GM12878 (cell line): ENCODE measurements at regions not wholly inside any gene's neighbourhood (a gene's known extent, or its start where the extent isn't known, plus 50 kb on each side); places are given as distances from the start of the nearest gene placed in this dataset.

Experiments
- ATAC-seq: fragments of 200-7000 bp; cut with Tn5 transposase; 3 replicates; pipeline ENCODE4 v1.9.1; 2020; ENCODE audit warnings: mild to moderate bottlenecking, moderate library complexity
- BruUV-seq: library from RNA; stranded (reverse); fragments of 400-500 nt; replicated peaks from 2 replicates; lab custom pipeline; 2021; lab: Mats Ljungman, UMichigan
- CTCF ChIA-PET: fragments of 300-600 bp; sonication (Branson Sonifier 250); formaldehyde crosslinking; extraction: SDS; loops from one replicate; lab custom pipeline; 2021; ENCODE audit warnings: inconsistent platforms; lab: Yijun Ruan, JAX
- POLR2A ChIA-PET: fragments of 350-600 bp; formaldehyde crosslinking; extraction: SDS; loops from one replicate; lab custom pipeline; 2021; ENCODE audit warnings: inconsistent platforms; lab: Charles Lee
- RAD21 ChIA-PET: fragments of 300-600 bp; sonication (Branson Sonifier 250); formaldehyde crosslinking; loops from one replicate; lab custom pipeline; 2023; ENCODE audit warnings: antibody characterized with exemption; ENCODE audit not compliant: unreplicated experiment; lab: Charles Lee
- SMC1A ChIA-PET: fragments of 300-600 bp; sonication (Branson Sonifier 250); formaldehyde crosslinking; loops from one replicate; lab custom pipeline; 2023; ENCODE audit not compliant: unreplicated experiment, uncharacterized antibody; lab: Charles Lee
- DNase-seq: peaks from one replicate; pipeline ENCODE4 v3.0.0-alpha.2; 2011; ENCODE audit warnings: low read depth, low spot score
- FAIRE-seq: peaks from 3 replicates; lab custom pipeline; 2011; peaks lifted over from hg19 to GRCh38; lab: Jason Lieb, UNC
- H2AFZ ChIP-seq: 2 replicates; pipeline ENCODE4 v1.6.0; 2011; ENCODE audit warnings: low read depth, low read length, control low read depth; ENCODE audit not compliant: control insufficient read depth
- H3K27ac ChIP-seq: 2 replicates; pipeline ENCODE4 v1.5.1; 2011; ENCODE audit warnings: control low read depth; ENCODE audit not compliant: control insufficient read depth, insufficient read depth
- H3K27me3 ChIP-seq, 2 experiments: replicated peaks in 1 of 2; 2 replicates each; pipeline versions ENCODE4 v1.6.0 to v1.6.1; 2011; ENCODE audit warnings: low read length in 1 of 2; ENCODE audit not compliant: control insufficient read depth in 2 of 2, insufficient read depth in 2 of 2
- H3K36me3 ChIP-seq, 2 experiments: 2 replicates each; pipeline ENCODE4 v1.5.1; 2011; ENCODE audit warnings: low read length in 1 of 2; ENCODE audit not compliant: control insufficient read depth in 2 of 2, insufficient read depth in 2 of 2
- H3K4me1 ChIP-seq: 2 replicates; pipeline ENCODE4 v1.6.1; 2011; ENCODE audit warnings: mild to moderate bottlenecking, low read length, moderate library complexity, mixed read lengths; ENCODE audit not compliant: control insufficient read depth, insufficient read depth
- H3K4me2 ChIP-seq: 2 replicates; pipeline ENCODE4 v1.6.0; 2011; ENCODE audit warnings: control low read depth; ENCODE audit not compliant: control insufficient read depth, insufficient read depth
- H3K4me3 ChIP-seq: fragments of 200-600 bp; sonication (generic); 2 replicates; pipeline ENCODE4 v1.5.1; 2016
- H3K79me2 ChIP-seq: 2 replicates; pipeline ENCODE4 v1.6.0; 2011; ENCODE audit warnings: low read length; ENCODE audit not compliant: control insufficient read depth, insufficient read depth
- H3K9ac ChIP-seq: 2 replicates; pipeline ENCODE4 v1.8.0; 2011; ENCODE audit warnings: low read length, control low read depth, mixed read lengths; ENCODE audit not compliant: control insufficient read depth, insufficient read depth
- H3K9me3 ChIP-seq: replicated peaks from 3 replicates; pipeline ENCODE4 v1.5.1; 2011; ENCODE audit warnings: mild to moderate bottlenecking, low read length; ENCODE audit not compliant: control insufficient read depth, insufficient read depth
- H4K20me1 ChIP-seq: 2 replicates; pipeline ENCODE4 v1.6.0; 2011; ENCODE audit not compliant: control insufficient read depth, insufficient read depth
- ASH2L ChIP-seq: fragments of 300-600, 200-600 bp; sonication (generic); IDR thresholded peaks from 2 replicates; pipeline ENCODE4 v1.6.1; 2017; ENCODE audit warnings: low read depth, mild to moderate bottlenecking, borderline replicate concordance
- CREB1 ChIP-seq: IDR thresholded peaks from 2 replicates; pipeline ENCODE4 v1.6.1; 2012; ENCODE audit warnings: low read depth, mild to moderate bottlenecking, inconsistent platforms
- EZH2 ChIP-seq: IDR thresholded peaks from 2 replicates; pipeline ENCODE4 v1.6.1; 2012; ENCODE audit warnings: low read depth, mild to moderate bottlenecking, control low read depth, inconsistent platforms, low read length, borderline replicate concordance; ENCODE audit not compliant: control insufficient read depth
- FOXM1 ChIP-seq: IDR thresholded peaks from 2 replicates; pipeline ENCODE4 v1.6.1; 2012; ENCODE audit warnings: low read depth, mild to moderate bottlenecking, inconsistent platforms, low read length, moderate library complexity
- HDAC6 ChIP-seq: fragments of 200-600 bp; sonication (generic); IDR thresholded peaks from one replicate; pipeline ENCODE4 v1.8.0; 2017; ENCODE audit warnings: antibody characterized with exemption; ENCODE audit not compliant: unreplicated experiment
- IRF4 ChIP-seq: IDR thresholded peaks from 2 replicates; pipeline ENCODE4 v1.6.1; 2011; ENCODE audit warnings: low read depth, low read length
- LARP7 ChIP-seq: fragments of 450-650 bp; IDR thresholded peaks from 2 replicates; pipeline ENCODE4 v1.6.1; 2017; ENCODE audit warnings: mild to moderate bottlenecking
- RFX5 ChIP-seq: IDR thresholded peaks from 2 replicates; pipeline ENCODE4 v1.6.1; 2011; ENCODE audit warnings: low read depth, low read length, improper control_type of control experiment
- SIX5 ChIP-seq: IDR thresholded peaks from 2 replicates; pipeline ENCODE4 v1.6.1; 2011; ENCODE audit warnings: mild to moderate bottlenecking, low read depth, low read length, moderate library complexity; ENCODE audit not compliant: severe bottlenecking
- SPI1 ChIP-seq: IDR thresholded peaks from 2 replicates; pipeline ENCODE4 v1.6.1; 2011; ENCODE audit warnings: low read depth, mild to moderate bottlenecking, low read length, moderate library complexity, borderline replicate concordance; ENCODE audit not compliant: insufficient read depth
- SREBF1 ChIP-seq: IDR thresholded peaks from 2 replicates; pipeline ENCODE4 v1.6.1; 2012; ENCODE audit warnings: mild to moderate bottlenecking, low read length
- TCF3 ChIP-seq: IDR thresholded peaks from 2 replicates; pipeline ENCODE4 v1.6.1; 2012; ENCODE audit warnings: low read depth, mild to moderate bottlenecking, low read length, borderline replicate concordance; ENCODE audit not compliant: insufficient read depth
- YBX1 ChIP-seq: fragments of 450-650 bp; IDR thresholded peaks from 2 replicates; pipeline ENCODE4 v1.6.1; 2016; ENCODE audit warnings: antibody characterized with exemption
- ZNF217 ChIP-seq: fragments of 450-650 bp; IDR thresholded peaks from 2 replicates; pipeline ENCODE4 v1.6.1; 2017; ENCODE audit warnings: antibody characterized with exemption, mild to moderate bottlenecking
- ZNF24 ChIP-seq: fragments of 450-650 bp; IDR thresholded peaks from 2 replicates; pipeline ENCODE4 v1.6.1; 2017; ENCODE audit warnings: antibody characterized with exemption, mild to moderate bottlenecking
- WGBS: methylation state at CpG from one replicate; pipeline ENCODE4 v1.1.6; 2016; ENCODE audit warnings: low lambda C conversion rate; ENCODE audit not compliant: insufficient replicate concordance, insufficient coverage; ENCODE audit errors: missing lambda C conversion rate; 5-methylcytosine and 5-hydroxymethylcytosine counted together
- in situ Hi-C: fragments of 300-500 bp; cut with MboI; formaldehyde crosslinking; loops from 9 replicates; pipeline ENCODE4 v1.14.3; 2018; ENCODE audit warnings: mixed read lengths
- intact Hi-C: fragments of 100-400 bp; cut with micrococcal nuclease; formaldehyde crosslinking; loops from one replicate; pipeline ENCODE4 v1.14.2; 2022; ENCODE audit not compliant: unreplicated experiment
- TF ChIP-seq, protein P1 (sequence below): IDR thresholded peaks from 2 replicates; pipeline ENCODE4 v1.6.1; 2011; ENCODE audit warnings: borderline replicate concordance, low read depth, mild to moderate bottlenecking, moderate library complexity, low read length; ENCODE audit not compliant: insufficient read depth, poor library complexity, severe bottlenecking
- TF ChIP-seq, protein P2 (sequence below): fragments of 150-350 bp; IDR thresholded peaks from 2 replicates; pipeline ENCODE4 v1.6.1; 2014; ENCODE audit warnings: mild to moderate bottlenecking, low read depth, low read length
- TF ChIP-seq, protein P3 (sequence below): IDR thresholded peaks from 2 replicates; pipeline ENCODE4 v1.6.1; 2011; ENCODE audit warnings: borderline replicate concordance, low read depth, mild to moderate bottlenecking, moderate library complexity, mixed read lengths, low read length; ENCODE audit not compliant: insufficient read depth; ENCODE audit errors: extremely low read length
- TF ChIP-seq, protein P4 (sequence below): fragments of 450-650 bp; IDR thresholded peaks from 2 replicates; pipeline ENCODE4 v1.6.1; 2016; ENCODE audit warnings: mild to moderate bottlenecking

DNA sequence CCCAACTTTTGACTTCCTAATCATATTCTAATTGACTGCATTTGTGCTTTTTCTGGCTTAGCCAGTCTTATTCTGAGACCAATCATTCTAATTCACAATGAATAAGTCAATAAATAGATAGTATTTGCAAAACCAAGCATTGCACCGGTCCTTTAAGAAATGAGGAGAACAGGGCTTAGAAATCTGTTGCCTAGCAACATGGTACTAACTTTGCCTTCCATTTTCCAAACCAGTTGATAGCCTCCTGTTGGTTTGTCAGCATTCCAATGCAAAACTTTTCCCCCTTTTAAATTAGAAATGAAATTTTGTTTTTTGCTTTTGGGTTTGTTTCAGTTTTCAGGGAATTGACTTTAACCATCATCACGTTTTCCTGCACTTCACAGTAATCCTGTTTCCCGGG is 603.5 kb upstream of the NRP1 start:
- H3K4me3 ChIP-seq = no peak overlapping the region
- no TSS peak for BruUV-seq
- H3K9me3 ChIP-seq = no peaks in the 10 kb centered on the region
- no peaks in the 10 kb centered on the region for H4K20me1 ChIP-seq
- H3K27me3 ChIP-seq = no peaks in the 10 kb centered on the region
- CTCF ChIA-PET = no interaction called here
- H3K27ac ChIP-seq = no peak overlapping the region
- TF ChIP-seq SREBF1 (no peak), ZNF24 (no peak), HDAC6 (no peak), SPI1 (no peak), EZH2 (no peak), ZNF217 (no peak), CREB1 (no peak), FOXM1 (no peak), SIX5 (no peak), LARP7 (no peak), RFX5 (no peak), ASH2L (no peak), YBX1 (no peak), TCF3 (no peak), IRF4 (no peak)
- TF ChIP-seq, protein P1, sequence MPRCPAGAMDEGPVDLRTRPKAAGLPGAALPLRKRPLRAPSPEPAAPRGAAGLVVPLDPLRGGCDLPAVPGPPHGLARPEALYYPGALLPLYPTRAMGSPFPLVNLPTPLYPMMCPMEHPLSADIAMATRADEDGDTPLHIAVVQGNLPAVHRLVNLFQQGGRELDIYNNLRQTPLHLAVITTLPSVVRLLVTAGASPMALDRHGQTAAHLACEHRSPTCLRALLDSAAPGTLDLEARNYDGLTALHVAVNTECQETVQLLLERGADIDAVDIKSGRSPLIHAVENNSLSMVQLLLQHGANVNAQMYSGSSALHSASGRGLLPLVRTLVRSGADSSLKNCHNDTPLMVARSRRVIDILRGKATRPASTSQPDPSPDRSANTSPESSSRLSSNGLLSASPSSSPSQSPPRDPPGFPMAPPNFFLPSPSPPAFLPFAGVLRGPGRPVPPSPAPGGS = no peak
- TF ChIP-seq, protein P2, sequence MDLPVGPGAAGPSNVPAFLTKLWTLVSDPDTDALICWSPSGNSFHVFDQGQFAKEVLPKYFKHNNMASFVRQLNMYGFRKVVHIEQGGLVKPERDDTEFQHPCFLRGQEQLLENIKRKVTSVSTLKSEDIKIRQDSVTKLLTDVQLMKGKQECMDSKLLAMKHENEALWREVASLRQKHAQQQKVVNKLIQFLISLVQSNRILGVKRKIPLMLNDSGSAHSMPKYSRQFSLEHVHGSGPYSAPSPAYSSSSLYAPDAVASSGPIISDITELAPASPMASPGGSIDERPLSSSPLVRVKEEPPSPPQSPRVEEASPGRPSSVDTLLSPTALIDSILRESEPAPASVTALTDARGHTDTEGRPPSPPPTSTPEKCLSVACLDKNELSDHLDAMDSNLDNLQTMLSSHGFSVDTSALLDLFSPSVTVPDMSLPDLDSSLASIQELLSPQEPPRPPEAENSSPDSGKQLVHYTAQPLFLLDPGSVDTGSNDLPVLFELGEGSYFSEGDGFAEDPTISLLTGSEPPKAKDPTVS = no peak
- TF ChIP-seq, protein P3, sequence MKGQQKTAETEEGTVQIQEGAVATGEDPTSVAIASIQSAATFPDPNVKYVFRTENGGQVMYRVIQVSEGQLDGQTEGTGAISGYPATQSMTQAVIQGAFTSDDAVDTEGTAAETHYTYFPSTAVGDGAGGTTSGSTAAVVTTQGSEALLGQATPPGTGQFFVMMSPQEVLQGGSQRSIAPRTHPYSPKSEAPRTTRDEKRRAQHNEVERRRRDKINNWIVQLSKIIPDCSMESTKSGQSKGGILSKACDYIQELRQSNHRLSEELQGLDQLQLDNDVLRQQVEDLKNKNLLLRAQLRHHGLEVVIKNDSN = no peak
- TF ChIP-seq, protein P4, sequence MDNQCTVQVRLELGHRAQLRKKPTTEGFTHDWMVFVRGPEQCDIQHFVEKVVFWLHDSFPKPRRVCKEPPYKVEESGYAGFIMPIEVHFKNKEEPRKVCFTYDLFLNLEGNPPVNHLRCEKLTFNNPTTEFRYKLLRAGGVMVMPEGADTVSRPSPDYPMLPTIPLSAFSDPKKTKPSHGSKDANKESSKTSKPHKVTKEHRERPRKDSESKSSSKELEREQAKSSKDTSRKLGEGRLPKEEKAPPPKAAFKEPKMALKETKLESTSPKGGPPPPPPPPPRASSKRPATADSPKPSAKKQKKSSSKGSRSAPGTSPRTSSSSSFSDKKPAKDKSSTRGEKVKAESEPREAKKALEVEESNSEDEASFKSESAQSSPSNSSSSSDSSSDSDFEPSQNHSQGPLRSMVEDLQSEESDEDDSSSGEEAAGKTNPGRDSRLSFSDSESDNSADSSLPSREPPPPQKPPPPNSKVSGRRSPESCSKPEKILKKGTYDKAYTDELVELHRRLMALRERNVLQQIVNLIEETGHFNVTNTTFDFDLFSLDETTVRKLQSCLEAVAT = no peak
- TF ChIP-seq, all 136 proteins: peak for 0
- Histone ChIP-seq H3K9ac (no peak overlapping the region), H2AFZ (no peak overlapping the region), H3K4me1 (no peaks in the 10 kb centered on the region), H3K79me2 (no peaks in the 10 kb centered on the region), H3K36me3 (no peaks in the 10 kb centered on the region), H3K4me2 (no peak overlapping the region)
- intact Hi-C loops (no loop called here), in situ Hi-C loops (no loop called here)
- ATAC-seq (no peak), FAIRE-seq (no peak), DNase-seq (no peak)
- WGBS = 32% methylated on average over 3 of the region's 3 CpGs
- ChIA-PET RAD21 (no interaction called here), SMC1A (interaction anchor here (2.0 kb wide), 1 partner anchor 13 kb away, joined by 9 read pairs; no protein-coding TSS in a partner anchor), POLR2A (no interaction called here)
